ENCODE measurements at regions not wholly inside any gene's neighbourhood (a gene's known extent, or its start where the extent isn't known, plus 50 kb on each side); places are given as distances from the start of the nearest gene placed in this dataset.

- peaks cover 6% of the 10 kb centered on the region for H3K4me1 Mint-ChIP-seq (ENCODE audit: low read depth)
- DNase-seq (ENCODE audit: low spot score, unreplicated experiment) = no peak
- H3K36me3 Mint-ChIP-seq (ENCODE audit: insufficient read depth) = no peaks in the 10 kb centered on the region
- no peak overlapping the region for H3K4me3 Mint-ChIP-seq (ENCODE audit: low read depth)
- TF ChIP-seq CTCF (IDR thresholded peaks at IDR 0.05; ENCODE audit: unreplicated experiment) = no peak
- no peaks in the 10 kb centered on the region for H3K9me3 Mint-ChIP-seq (ENCODE audit: low read depth)
- H3K27ac Mint-ChIP-seq = no peak overlapping the region
- no peaks in the 10 kb centered on the region for H3K27me3 Mint-ChIP-seq
Observed at GRCh38 chr3:162774613-162775100, 1278.0 kb downstream of the OTOL1 start.

GRCh38 chr3:162776148-162776547 lies 1279.5 kb downstream of the OTOL1 start:
- Mint-ChIP-seq H3K4me1 (ENCODE audit: low read depth) (peaks cover 6% of the 10 kb centered on the region), H3K27me3 (no peaks in the 10 kb centered on the region)

GRCh38 chr3:162777118-162777517 lies 1280.5 kb downstream of the OTOL1 start:
- no peak for DNase-seq (ENCODE audit: low spot score, unreplicated experiment)
- Mint-ChIP-seq H3K27ac (no peak overlapping the region), H3K4me3 (ENCODE audit: low read depth) (no peak overlapping the region), H3K4me1 (ENCODE audit: low read depth) (peaks cover 6% of the 10 kb centered on the region), H3K36me3 (ENCODE audit: insufficient read depth) (no peaks in the 10 kb centered on the region), H3K9me3 (ENCODE audit: low read depth) (no peaks in the 10 kb centered on the region), H3K27me3 (no peaks in the 10 kb centered on the region)
- peak; percentile 14 for TF ChIP-seq CTCF (IDR thresholded peaks at IDR 0.05; ENCODE audit: unreplicated experiment)

More at GRCh38 chr3:162776148-162776547, 1279.5 kb downstream of the OTOL1 start:
- no peaks in the 10 kb centered on the region for H3K36me3 Mint-ChIP-seq (ENCODE audit: insufficient read depth)
- no peak for TF ChIP-seq CTCF (IDR thresholded peaks at IDR 0.05; ENCODE audit: unreplicated experiment)
- no peak overlapping the region for H3K27ac Mint-ChIP-seq
- H3K9me3 Mint-ChIP-seq (ENCODE audit: low read depth) = no peaks in the 10 kb centered on the region
- no peak for DNase-seq (ENCODE audit: low spot score, unreplicated experiment)
- no peak overlapping the region for H3K4me3 Mint-ChIP-seq (ENCODE audit: low read depth)

- DNase-seq (ENCODE audit: low spot score, unreplicated experiment) = no peak
- no peak overlapping the region for H3K4me3 Mint-ChIP-seq (ENCODE audit: low read depth)
- no peaks in the 10 kb centered on the region for H3K4me1 Mint-ChIP-seq (ENCODE audit: low read depth)
- no peaks in the 10 kb centered on the region for H3K27me3 Mint-ChIP-seq
- TF ChIP-seq CTCF (IDR thresholded peaks at IDR 0.05; ENCODE audit: unreplicated experiment) = no peak
- no peak overlapping the region for H3K27ac Mint-ChIP-seq
- peaks cover 2% of the 10 kb centered on the region for H3K9me3 Mint-ChIP-seq (ENCODE audit: low read depth)
- H3K36me3 Mint-ChIP-seq (ENCODE audit: insufficient read depth) = no peaks in the 10 kb centered on the region
Observed at GRCh38 chr3:162780313-162780712, 1283.7 kb downstream of the OTOL1 start.

GRCh38 chr3:162799910-162800309 lies 1303.3 kb downstream of the OTOL1 start:
- Mint-ChIP-seq H3K9me3 (ENCODE audit: low read depth) (no peaks in the 10 kb centered on the region), H3K27me3 (no peaks in the 10 kb centered on the region), H3K27ac (no peak overlapping the region), H3K4me3 (ENCODE audit: low read depth) (no peak overlapping the region), H3K4me1 (ENCODE audit: low read depth) (peaks cover 3% of the 10 kb centered on the region), H3K36me3 (ENCODE audit: insufficient read depth) (no peaks in the 10 kb centered on the region)
- DNase-seq (ENCODE audit: low spot score, unreplicated experiment) = no peak
- TF ChIP-seq CTCF (IDR thresholded peaks at IDR 0.05; ENCODE audit: unreplicated experiment) = no peak

Measured in progenitor cell of endocrine pancreas (in vitro differentiated cells).